ENCODE measurements at regions not wholly inside any gene's neighbourhood (a gene's known extent, or its start where the extent isn't known, plus 50 kb on each side); places are given as distances from the start of the nearest gene placed in this dataset.
"Not testable (repeated sequence)": the region's sequence is repeated elsewhere in the genome, so short reads cannot be mapped to it uniquely, and the experiment has no call there.

GRCh38 chr18:57890266-57890665 is 87.2 kb upstream of the ATP8B1 start:
- no peak for TF ChIP-seq CTCF (IDR thresholded peaks at IDR 0.05)
- Histone ChIP-seq H3K4me3 (no peak overlapping the region), H3K27ac (no peak overlapping the region)
- DNase-seq (ENCODE audit: low spot score), result no peak

- DNase-seq (ENCODE audit: low spot score), result no peak
- Histone ChIP-seq H3K4me3 (no peak overlapping the region), H3K27ac (no peak overlapping the region)
- TF ChIP-seq CTCF (IDR thresholded peaks at IDR 0.05), result no peak
Measured at GRCh38 chr18:57889841-57890240, 86.7 kb upstream of the ATP8B1 start.

GRCh38 chr18:57887543-57888383 is 84.6 kb upstream of the ATP8B1 start:
- no peak for DNase-seq (ENCODE audit: low spot score)
- Histone ChIP-seq H3K4me3 (no peak overlapping the region), H3K27ac (no peak overlapping the region)
- TF ChIP-seq CTCF (IDR thresholded peaks at IDR 0.05), result no peak

GRCh38 chr18:57885931-57886330 is 82.8 kb upstream of the ATP8B1 start:
- DNase-seq (ENCODE audit: low spot score), result no peak
- H3K27ac ChIP-seq, result no peak overlapping the region
- H3K4me3 ChIP-seq, result no peak overlapping the region
- TF ChIP-seq CTCF (IDR thresholded peaks at IDR 0.05), result no peak

GRCh38 chr18:57882465-57882864 is 79.3 kb upstream of the ATP8B1 start:
- DNase-seq (ENCODE audit: low spot score), result no peak
- Histone ChIP-seq H3K27ac (no peak overlapping the region), H3K4me3 (no peak overlapping the region)
- TF ChIP-seq CTCF (IDR thresholded peaks at IDR 0.05), result no peak

- no peak for DNase-seq (ENCODE audit: low spot score)
- peak; percentile 65 for TF ChIP-seq CTCF (IDR thresholded peaks at IDR 0.05)
- no peak overlapping the region for H3K27ac ChIP-seq
- H3K4me3 ChIP-seq, result no peak overlapping the region
Measured at GRCh38 chr18:57881818-57882413, 78.8 kb upstream of the ATP8B1 start.

GRCh38 chr18:57879924-57880323 is 76.8 kb upstream of the ATP8B1 start:
- H3K4me3 ChIP-seq; H3K27ac ChIP-seq; DNase-seq (ENCODE audit: low spot score): not testable (repeated sequence)
